Stimulated activated CD4-positive, alpha-beta T cell treated with anti-CD3 and anti-CD28 coated beads, Interleukin-2, amount 100 ng/mL, for 48 hours (primary cell): ENCODE measurements at regions not wholly inside any gene's neighbourhood (a gene's known extent, or its start where the extent isn't known, plus 50 kb on each side); places are given as distances from the start of the nearest gene placed in this dataset.

Experiments used
- DNase-seq, 2 donors: peaks; one replicate each; pipeline ENCODE4 v3.0.0-alpha.2; 2020

DNA sequence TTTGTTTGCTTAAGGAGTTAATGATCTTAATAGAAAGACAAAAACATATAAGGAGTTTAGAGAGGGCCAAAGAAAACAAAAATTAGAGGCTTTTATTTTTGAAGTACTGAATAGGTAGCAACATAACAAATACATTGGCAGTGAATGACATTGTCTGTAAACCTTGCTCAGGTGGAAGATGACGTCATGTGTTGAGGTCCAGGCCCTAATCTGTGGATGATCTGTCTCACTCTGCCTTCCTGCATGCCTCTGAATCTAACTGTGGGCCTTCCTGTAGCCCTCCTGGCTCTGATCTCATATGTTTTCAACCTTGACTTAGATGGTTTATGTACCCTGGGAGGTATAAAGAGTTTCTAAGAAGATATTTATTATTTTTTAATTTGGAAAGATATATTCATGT is 58.1 kb upstream of the DYNAP start:
- no peak for DNase-seq
